DOHH2 (cell line): ENCODE measurements at regions not wholly inside any gene's neighbourhood (a gene's known extent, or its start where the extent isn't known, plus 50 kb on each side); places are given as distances from the start of the nearest gene placed in this dataset.

ENCODE experiments used
- CTCF ChIP-seq: fragments of 200-600 bp; sonication (generic); IDR thresholded peaks from one replicate; pipeline ENCODE4 v1.5.1; 2014; ENCODE audit warnings: antibody characterized with exemption, mild to moderate bottlenecking, low read depth, low read length; ENCODE audit not compliant: poor library complexity, severe bottlenecking
- EZH2phosphoT487 ChIP-seq: fragments of 200-600 bp; sonication (generic); IDR thresholded peaks from 2 replicates; pipeline ENCODE4 v1.6.1; 2017; ENCODE audit warnings: borderline replicate concordance, mild to moderate bottlenecking, antibody characterized with exemption, low read length, moderate library complexity, mixed read lengths

GRCh38 chr1:72516264-72516663 is 233.9 kb upstream of the NEGR1 start:
- TF ChIP-seq CTCF (no peak), EZH2phosphoT487 (no peak)
